Fibroblast of the aortic adventitia (primary cell): ENCODE measurements at regions not wholly inside any gene's neighbourhood (a gene's known extent, or its start where the extent isn't known, plus 50 kb on each side); places are given as distances from the start of the nearest gene placed in this dataset.
A peak's percentile ranks its signal among the peaks of the same experiment; 100 is the strongest.
"Not testable (repeated sequence)": the region's sequence is repeated elsewhere in the genome, so short reads cannot be mapped to it uniquely, and the experiment has no call there.

Source experiments
- DNase-seq: peaks from one replicate; pipeline ENCODE4 v3.0.0-alpha.2; 2010; ENCODE audit warnings: low read depth
- H3K4me3 ChIP-seq: 2 replicates; pipeline ENCODE4 v1.5.1; 2011; ENCODE audit warnings: low read depth, mild to moderate bottlenecking, control low read depth, low read length, moderate library complexity
- CTCF ChIP-seq: IDR thresholded peaks from 2 replicates; pipeline ENCODE4 v1.5.1; 2011; ENCODE audit warnings: mild to moderate bottlenecking, low read length, control low read depth, inconsistent platforms; ENCODE audit not compliant: insufficient read depth

- DNase-seq: peak; percentile 4
- TF ChIP-seq CTCF: no peak
- no peak overlapping the region for H3K4me3 ChIP-seq
Observed at GRCh38 chr6:57822896-57823358, 505.5 kb downstream of the PRIM2 start.

GRCh38 chr6:57837622-57838209, 520.3 kb downstream of the PRIM2 start:
- H3K4me3 ChIP-seq, DNase-seq: not testable (repeated sequence)

- DNase-seq, H3K4me3 ChIP-seq: not testable (repeated sequence)
Observed at GRCh38 chr6:57841551-57841950, 524.1 kb downstream of the PRIM2 start.

GRCh38 chr6:57853745-57854407, 536.4 kb downstream of the PRIM2 start:
- H3K4me3 ChIP-seq: not testable (repeated sequence)
- peak; percentile 1 for DNase-seq

GRCh38 chr6:57860481-57861315, 543.3 kb downstream of the PRIM2 start:
- not testable (repeated sequence) for H3K4me3 ChIP-seq, DNase-seq

- not testable (repeated sequence) for DNase-seq, H3K4me3 ChIP-seq
Observed at GRCh38 chr6:57870083-57870482, 552.7 kb downstream of the PRIM2 start.

- DNase-seq, H3K4me3 ChIP-seq: not testable (repeated sequence)
Observed at GRCh38 chr6:57873424-57873823, 556.0 kb downstream of the PRIM2 start.

- not testable (repeated sequence) for DNase-seq, H3K4me3 ChIP-seq
Observed at GRCh38 chr6:57876659-57877058, 559.2 kb downstream of the PRIM2 start.

GRCh38 chr6:57877729-57878128, 560.3 kb downstream of the PRIM2 start:
- DNase-seq: not testable (repeated sequence)

GRCh38 chr6:57878792-57879191, 561.4 kb downstream of the PRIM2 start:
- not testable (repeated sequence) for H3K4me3 ChIP-seq, DNase-seq

More at GRCh38 chr6:57877729-57878128, 560.3 kb downstream of the PRIM2 start:
- H3K4me3 ChIP-seq: not testable (repeated sequence)

- H3K4me3 ChIP-seq, DNase-seq: not testable (repeated sequence)
Observed at GRCh38 chr6:57898850-57899249, 581.4 kb downstream of the PRIM2 start.

- H3K4me3 ChIP-seq: not testable (repeated sequence)
- peak; percentile 0 for DNase-seq
Observed at GRCh38 chr6:57900687-57901399, 583.4 kb downstream of the PRIM2 start.

- DNase-seq: peak; percentile 15
- not testable (repeated sequence) for H3K4me3 ChIP-seq
Observed at GRCh38 chr6:57901445-57901844, 584.0 kb downstream of the PRIM2 start.

GRCh38 chr6:57904356-57904755, 586.9 kb downstream of the PRIM2 start:
- H3K4me3 ChIP-seq, DNase-seq: not testable (repeated sequence)

- DNase-seq, H3K4me3 ChIP-seq: not testable (repeated sequence)
Observed at GRCh38 chr6:57915300-57915699, 597.9 kb downstream of the PRIM2 start.

- not testable (repeated sequence) for H3K4me3 ChIP-seq
Observed at GRCh38 chr6:57942966-57943365, 625.5 kb downstream of the PRIM2 start.

GRCh38 chr6:57946084-57946768, 628.8 kb downstream of the PRIM2 start:
- H3K4me3 ChIP-seq, DNase-seq: not testable (repeated sequence)

More at GRCh38 chr6:57942966-57943365, 625.5 kb downstream of the PRIM2 start:
- not testable (repeated sequence) for DNase-seq
